ENCODE measurements at regions not wholly inside any gene's neighbourhood (a gene's known extent, or its start where the extent isn't known, plus 50 kb on each side); places are given as distances from the start of the nearest gene placed in this dataset.

DNA sequence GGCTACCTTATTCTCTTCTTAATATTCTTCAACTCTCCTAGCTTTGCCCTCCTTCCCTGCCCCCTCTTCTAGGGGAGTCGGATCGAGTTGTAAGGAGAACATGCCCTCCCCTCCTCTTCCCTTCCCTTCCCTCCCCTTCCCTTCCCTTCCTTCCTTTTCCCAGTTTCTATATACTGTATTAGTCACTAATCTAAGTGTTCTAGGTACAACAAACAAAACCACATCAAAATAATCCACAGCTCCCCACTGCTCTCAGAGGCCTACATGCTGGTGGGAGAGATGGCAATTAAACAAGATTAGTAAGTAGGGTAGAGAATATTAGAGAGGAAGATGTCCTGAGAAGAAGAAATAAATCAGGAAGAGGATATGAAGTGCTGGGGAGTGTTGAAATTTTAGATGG, 119.9 kb upstream of the PZP start:
- Histone ChIP-seq H3K4me2 (ENCODE audit: insufficient read depth, insufficient read length, low read length) (no peak overlapping the region), H2BK20ac (ENCODE audit: low read depth, low read length, poor library complexity, severe bottlenecking) (no peak overlapping the region), H3K23ac (ENCODE audit: insufficient read length, low read depth, low read length) (no peak overlapping the region), H2AFZ (ENCODE audit: low read length) (no peak overlapping the region), H3K79me1 (ENCODE audit: insufficient read depth, low read depth, low read length, poor library complexity, severe bottlenecking) (no peaks in the 10 kb centered on the region), H3T11ph (ENCODE audit: low read length) (no peak overlapping the region), H3K27me3 (ENCODE audit: insufficient read depth, low read length) (no peaks in the 10 kb centered on the region), H2BK15ac (ENCODE audit: low read depth, low read length) (no peak overlapping the region), H4K91ac (ENCODE audit: insufficient read length, low read depth, low read length) (no peak overlapping the region), H3K14ac (ENCODE audit: insufficient read depth, low read length) (no peak overlapping the region), H2AK5ac (ENCODE audit: insufficient read length, low read length) (no peak overlapping the region), H3K9ac (ENCODE audit: extremely low read depth, insufficient read length, low read length) (no peak overlapping the region), H4K8ac (replicated peaks; ENCODE audit: insufficient read length, low read depth, low read length) (no peak overlapping the region), H3K79me2 (ENCODE audit: insufficient read depth, low read length) (no peaks in the 10 kb centered on the region), H4K5ac (ENCODE audit: insufficient read length, low read depth, low read length) (no peak overlapping the region), H3K9me3 (ENCODE audit: control insufficient read depth, low read depth, low read length) (no peaks in the 10 kb centered on the region), H4K20me1 (ENCODE audit: control insufficient read depth, insufficient read depth, insufficient read length) (no peaks in the 10 kb centered on the region), H3K18ac (ENCODE audit: insufficient read length, low read depth, low read length) (no peak overlapping the region), H2BK120ac (ENCODE audit: low read depth, low read length, poor library complexity, severe bottlenecking) (no peak overlapping the region), H3K4me1 (ENCODE audit: insufficient read depth, low read length) (no peaks in the 10 kb centered on the region), H3K23me2 (ENCODE audit: insufficient read length, low read depth, low read length, poor library complexity, severe bottlenecking) (no peaks in the 10 kb centered on the region), H3K27ac (ENCODE audit: insufficient read length, low read depth, low read length) (no peak overlapping the region), H2BK5ac (ENCODE audit: insufficient read length, low read length) (no peak overlapping the region), H3K56ac (ENCODE audit: insufficient read length, low read depth, low read length) (no peak overlapping the region), H3K4ac (ENCODE audit: low read depth, low read length) (no peak overlapping the region), H2BK12ac (ENCODE audit: insufficient read length, low read depth, low read length) (no peak overlapping the region)
- no peak for DNase-seq
- TF ChIP-seq, protein P1, sequence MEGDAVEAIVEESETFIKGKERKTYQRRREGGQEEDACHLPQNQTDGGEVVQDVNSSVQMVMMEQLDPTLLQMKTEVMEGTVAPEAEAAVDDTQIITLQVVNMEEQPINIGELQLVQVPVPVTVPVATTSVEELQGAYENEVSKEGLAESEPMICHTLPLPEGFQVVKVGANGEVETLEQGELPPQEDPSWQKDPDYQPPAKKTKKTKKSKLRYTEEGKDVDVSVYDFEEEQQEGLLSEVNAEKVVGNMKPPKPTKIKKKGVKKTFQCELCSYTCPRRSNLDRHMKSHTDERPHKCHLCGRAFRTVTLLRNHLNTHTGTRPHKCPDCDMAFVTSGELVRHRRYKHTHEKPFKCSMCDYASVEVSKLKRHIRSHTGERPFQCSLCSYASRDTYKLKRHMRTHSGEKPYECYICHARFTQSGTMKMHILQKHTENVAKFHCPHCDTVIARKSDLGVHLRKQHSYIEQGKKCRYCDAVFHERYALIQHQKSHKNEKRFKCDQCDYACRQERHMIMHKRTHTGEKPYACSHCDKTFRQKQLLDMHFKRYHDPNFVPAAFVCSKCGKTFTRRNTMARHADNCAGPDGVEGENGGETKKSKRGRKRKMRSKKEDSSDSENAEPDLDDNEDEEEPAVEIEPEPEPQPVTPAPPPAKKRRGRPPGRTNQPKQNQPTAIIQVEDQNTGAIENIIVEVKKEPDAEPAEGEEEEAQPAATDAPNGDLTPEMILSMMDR (conservative IDR thresholded peaks at IDR 0.05): no peak
- no CpG with 5 or more reads among the region's 2 CpGs for WGBS (ENCODE audit: extremely low coverage, insufficient read length, low lambda C conversion rate)
- H3K27me3 Mint-ChIP-seq (ENCODE audit: low read depth): no peaks in the 10 kb centered on the region
- peaks cover 2 to 3% of the 10 kb centered on the region in 2 experiments; a peak in 2 of 4 replicates for H3K4me1 Mint-ChIP-seq
- peaks cover 0 to 29% (median 9%) of the 10 kb centered on the region in 3 experiments; a peak in 4 of 7 replicates for H3K36me3 Mint-ChIP-seq (ENCODE audit: insufficient read depth in 1 of 3, low read depth in 3 of 3)
- no peak overlapping the region for H3K27ac Mint-ChIP-seq
- H3K4me3 Mint-ChIP-seq: no peak overlapping the region
- no peaks in the 10 kb centered on the region for H3K9me3 Mint-ChIP-seq

Data from H9 (cell line).